Panc1 (cell line): ENCODE measurements at regions not wholly inside any gene's neighbourhood (a gene's known extent, or its start where the extent isn't known, plus 50 kb on each side); places are given as distances from the start of the nearest gene placed in this dataset.
"Not testable (repeated sequence)": the region's sequence is repeated elsewhere in the genome, so short reads cannot be mapped to it uniquely, and the experiment has no call there.

ENCODE experiments used
- ATAC-seq: fragments of 200-7000 bp; cut with Tn5 transposase; 2 replicates; pipeline ENCODE4 v1.9.1; 2020; ENCODE audit warnings: mild to moderate bottlenecking, moderate library complexity
- BruUV-seq: library from RNA; stranded (reverse); fragments of 400-500 nt; replicated peaks from 2 replicates; lab custom pipeline; 2021; lab: Mats Ljungman, UMichigan
- CTCF ChIA-PET: fragments of 300-600 bp; sonication (Branson Sonifier 250); formaldehyde crosslinking; loops from one replicate; lab custom pipeline; 2022; ENCODE audit warnings: antibody characterized with exemption; lab: Charles Lee
- POLR2A ChIA-PET: fragments of 300-600 bp; sonication (Branson Sonifier 250); formaldehyde crosslinking; loops from one replicate; lab custom pipeline; 2022; ENCODE audit warnings: antibody characterized with exemption; lab: Charles Lee
- DNase-seq: peaks from one replicate; pipeline ENCODE4 v3.0.0-alpha.2; 2010; ENCODE audit warnings: low read depth, low spot score
- H3K27ac ChIP-seq: 2 replicates; pipeline ENCODE4 v1.5.1; 2011; ENCODE audit warnings: mild to moderate bottlenecking, low read length, inconsistent platforms
- H3K27me3 ChIP-seq: fragments of 200-500 bp; sonication (Bioruptor generic); 2 replicates; pipeline ENCODE4 v1.6.0; 2014; ENCODE audit warnings: low read length, inconsistent platforms; ENCODE audit not compliant: control insufficient read depth, insufficient read depth
- H3K36me3 ChIP-seq: fragments of 200-500 bp; sonication (Bioruptor generic); 2 replicates; pipeline ENCODE4 v1.5.1; 2014; ENCODE audit warnings: inconsistent platforms, mild to moderate bottlenecking, low read length, moderate library complexity; ENCODE audit not compliant: control insufficient read depth, insufficient read depth
- H3K4me1 ChIP-seq: 2 replicates; pipeline ENCODE4 v1.5.1; 2011; ENCODE audit warnings: inconsistent platforms, mild to moderate bottlenecking, low read length, moderate library complexity; ENCODE audit not compliant: control insufficient read depth, insufficient read depth
- H3K4me3 ChIP-seq, 2 experiments: 2 replicates each; pipeline ENCODE4 v1.5.1; 2011 to 2012; ENCODE audit warnings: low read depth in 2 of 2, low read length in 2 of 2, mild to moderate bottlenecking in 2 of 2, inconsistent platforms in 1 of 2, moderate library complexity in 1 of 2
- H3K9me3 ChIP-seq: fragments of 200-500 bp; sonication (Bioruptor generic); 2 replicates; pipeline ENCODE4 v1.5.1; 2014; ENCODE audit warnings: low read depth, mild to moderate bottlenecking, inconsistent platforms, low read length, moderate library complexity; ENCODE audit not compliant: control insufficient read depth, insufficient read depth
- POLR2AphosphoS5 ChIP-seq: IDR thresholded peaks from 2 replicates; pipeline ENCODE4 v1.6.1; 2012; ENCODE audit warnings: mild to moderate bottlenecking, low read depth, low read length, moderate library complexity
- SIN3A ChIP-seq: IDR thresholded peaks from 2 replicates; pipeline ENCODE4 v1.6.1; 2012; ENCODE audit warnings: low read depth, mild to moderate bottlenecking, low read length, moderate library complexity, borderline replicate concordance; ENCODE audit not compliant: insufficient read depth
- TCF7L2 ChIP-seq: IDR thresholded peaks from 2 replicates; pipeline ENCODE4 v1.6.1; 2011; ENCODE audit warnings: mild to moderate bottlenecking, low read depth, low read length, inconsistent platforms
- in situ Hi-C: cut with HindIII; loops from 2 replicates; pipeline ENCODE4 v1.10.0; 2016; ENCODE audit warnings: low sequenced_read_pairs, low pct_unique_long_range_greater_than_20kb
- intact Hi-C: fragments of 100-400 bp; cut with micrococcal nuclease; formaldehyde crosslinking; loops from one replicate; pipeline ENCODE4 v1.10.0; 2022; ENCODE audit not compliant: unreplicated experiment
- TF ChIP-seq, protein P1 (sequence below): fragments of 450-650 bp; IDR thresholded peaks from 2 replicates; pipeline ENCODE4 v1.5.1; 2017; ENCODE audit warnings: mild to moderate bottlenecking
- TF ChIP-seq, protein P2 (sequence below), 2 experiments: IDR thresholded peaks; 2 replicates each; pipeline ENCODE4 v1.6.1; 2011 to 2012; ENCODE audit warnings: low read depth in 2 of 2, control low read depth in 1 of 2, low read length in 1 of 2, mild to moderate bottlenecking in 1 of 2, moderate library complexity in 1 of 2; ENCODE audit not compliant: insufficient read depth in 1 of 2

DNA sequence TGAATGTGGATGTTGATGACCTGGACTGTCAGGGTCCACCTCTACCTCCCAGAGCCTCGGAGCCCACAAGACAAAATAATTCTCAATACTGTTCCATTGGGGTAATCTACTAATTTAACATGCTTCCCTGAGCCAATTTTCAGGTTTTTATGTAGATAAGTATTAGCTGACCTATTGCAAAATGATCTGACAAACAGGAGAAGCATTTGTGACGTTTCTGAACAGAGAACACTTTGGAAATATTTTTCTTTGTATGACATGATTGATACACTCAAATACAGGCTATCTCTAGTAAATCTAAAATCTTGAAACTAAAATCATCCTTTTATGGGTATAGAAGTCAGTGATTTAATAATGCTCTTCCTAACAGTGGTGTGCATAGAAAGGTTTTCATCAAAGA, 716.6 kb downstream of the KLHL13 start:
- H3K9me3 ChIP-seq, result no peaks in the 10 kb centered on the region
- ChIA-PET CTCF (no interaction called here), POLR2A (no interaction called here)
- H3K27ac ChIP-seq, result no peak overlapping the region
- no TSS peak for BruUV-seq
- no peaks in the 10 kb centered on the region for H3K36me3 ChIP-seq
- no peak overlapping the region for H3K4me3 ChIP-seq
- H3K4me1 ChIP-seq, result no peaks in the 10 kb centered on the region
- ATAC-seq (no peak), DNase-seq (no peak)
- in situ Hi-C loops, result no loop called here
- TF ChIP-seq POLR2AphosphoS5, result no peak
- intact Hi-C loops, result no loop called here
- H3K27me3 ChIP-seq, result no peaks in the 10 kb centered on the region

DNA sequence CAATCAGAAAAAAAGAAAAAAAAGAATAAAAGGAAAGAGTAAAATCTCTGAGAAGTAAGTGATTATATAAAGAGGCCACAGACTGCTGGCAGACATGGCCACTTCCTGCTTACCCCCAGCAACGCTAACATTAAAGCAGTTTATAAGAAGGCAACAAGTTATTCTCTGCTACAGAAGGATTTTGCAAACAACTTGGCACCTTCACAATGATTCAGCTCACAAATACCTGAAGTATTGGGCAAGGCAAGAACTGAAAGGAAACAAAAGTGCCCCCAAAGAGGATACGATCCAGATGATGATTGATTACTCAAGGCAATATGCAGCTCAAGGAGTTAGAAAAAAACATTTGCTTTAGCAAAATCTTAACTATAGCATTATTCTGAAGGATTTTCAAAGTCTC, 718.8 kb downstream of the KLHL13 start:
- H3K27ac ChIP-seq, result no peak overlapping the region
- no peak for ATAC-seq
- no peaks in the 10 kb centered on the region for H3K36me3 ChIP-seq
- TF ChIP-seq POLR2AphosphoS5, result no peak
- TF ChIP-seq TCF7L2, result no peak
- TF ChIP-seq, protein P1, sequence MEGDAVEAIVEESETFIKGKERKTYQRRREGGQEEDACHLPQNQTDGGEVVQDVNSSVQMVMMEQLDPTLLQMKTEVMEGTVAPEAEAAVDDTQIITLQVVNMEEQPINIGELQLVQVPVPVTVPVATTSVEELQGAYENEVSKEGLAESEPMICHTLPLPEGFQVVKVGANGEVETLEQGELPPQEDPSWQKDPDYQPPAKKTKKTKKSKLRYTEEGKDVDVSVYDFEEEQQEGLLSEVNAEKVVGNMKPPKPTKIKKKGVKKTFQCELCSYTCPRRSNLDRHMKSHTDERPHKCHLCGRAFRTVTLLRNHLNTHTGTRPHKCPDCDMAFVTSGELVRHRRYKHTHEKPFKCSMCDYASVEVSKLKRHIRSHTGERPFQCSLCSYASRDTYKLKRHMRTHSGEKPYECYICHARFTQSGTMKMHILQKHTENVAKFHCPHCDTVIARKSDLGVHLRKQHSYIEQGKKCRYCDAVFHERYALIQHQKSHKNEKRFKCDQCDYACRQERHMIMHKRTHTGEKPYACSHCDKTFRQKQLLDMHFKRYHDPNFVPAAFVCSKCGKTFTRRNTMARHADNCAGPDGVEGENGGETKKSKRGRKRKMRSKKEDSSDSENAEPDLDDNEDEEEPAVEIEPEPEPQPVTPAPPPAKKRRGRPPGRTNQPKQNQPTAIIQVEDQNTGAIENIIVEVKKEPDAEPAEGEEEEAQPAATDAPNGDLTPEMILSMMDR, result no peak
- TF ChIP-seq, protein P2, sequence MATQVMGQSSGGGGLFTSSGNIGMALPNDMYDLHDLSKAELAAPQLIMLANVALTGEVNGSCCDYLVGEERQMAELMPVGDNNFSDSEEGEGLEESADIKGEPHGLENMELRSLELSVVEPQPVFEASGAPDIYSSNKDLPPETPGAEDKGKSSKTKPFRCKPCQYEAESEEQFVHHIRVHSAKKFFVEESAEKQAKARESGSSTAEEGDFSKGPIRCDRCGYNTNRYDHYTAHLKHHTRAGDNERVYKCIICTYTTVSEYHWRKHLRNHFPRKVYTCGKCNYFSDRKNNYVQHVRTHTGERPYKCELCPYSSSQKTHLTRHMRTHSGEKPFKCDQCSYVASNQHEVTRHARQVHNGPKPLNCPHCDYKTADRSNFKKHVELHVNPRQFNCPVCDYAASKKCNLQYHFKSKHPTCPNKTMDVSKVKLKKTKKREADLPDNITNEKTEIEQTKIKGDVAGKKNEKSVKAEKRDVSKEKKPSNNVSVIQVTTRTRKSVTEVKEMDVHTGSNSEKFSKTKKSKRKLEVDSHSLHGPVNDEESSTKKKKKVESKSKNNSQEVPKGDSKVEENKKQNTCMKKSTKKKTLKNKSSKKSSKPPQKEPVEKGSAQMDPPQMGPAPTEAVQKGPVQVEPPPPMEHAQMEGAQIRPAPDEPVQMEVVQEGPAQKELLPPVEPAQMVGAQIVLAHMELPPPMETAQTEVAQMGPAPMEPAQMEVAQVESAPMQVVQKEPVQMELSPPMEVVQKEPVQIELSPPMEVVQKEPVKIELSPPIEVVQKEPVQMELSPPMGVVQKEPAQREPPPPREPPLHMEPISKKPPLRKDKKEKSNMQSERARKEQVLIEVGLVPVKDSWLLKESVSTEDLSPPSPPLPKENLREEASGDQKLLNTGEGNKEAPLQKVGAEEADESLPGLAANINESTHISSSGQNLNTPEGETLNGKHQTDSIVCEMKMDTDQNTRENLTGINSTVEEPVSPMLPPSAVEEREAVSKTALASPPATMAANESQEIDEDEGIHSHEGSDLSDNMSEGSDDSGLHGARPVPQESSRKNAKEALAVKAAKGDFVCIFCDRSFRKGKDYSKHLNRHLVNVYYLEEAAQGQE (IDR thresholded peaks at IDR 0.05; ENCODE audit: insufficient read depth in 1 of 2, low read depth in 2 of 2, low read length in 1 of 2), result no peak
- no peak for TF ChIP-seq SIN3A
- no peaks in the 10 kb centered on the region for H3K9me3 ChIP-seq
- no TSS peak for BruUV-seq
- H3K4me3 ChIP-seq, result no peak overlapping the region
- intact Hi-C loops (no loop called here), in situ Hi-C loops (no loop called here)
- no peaks in the 10 kb centered on the region for H3K4me1 ChIP-seq
- ChIA-PET CTCF (no interaction called here), POLR2A (no interaction called here)
- DNase-seq, result no peak
- no peaks in the 10 kb centered on the region for H3K27me3 ChIP-seq

DNA sequence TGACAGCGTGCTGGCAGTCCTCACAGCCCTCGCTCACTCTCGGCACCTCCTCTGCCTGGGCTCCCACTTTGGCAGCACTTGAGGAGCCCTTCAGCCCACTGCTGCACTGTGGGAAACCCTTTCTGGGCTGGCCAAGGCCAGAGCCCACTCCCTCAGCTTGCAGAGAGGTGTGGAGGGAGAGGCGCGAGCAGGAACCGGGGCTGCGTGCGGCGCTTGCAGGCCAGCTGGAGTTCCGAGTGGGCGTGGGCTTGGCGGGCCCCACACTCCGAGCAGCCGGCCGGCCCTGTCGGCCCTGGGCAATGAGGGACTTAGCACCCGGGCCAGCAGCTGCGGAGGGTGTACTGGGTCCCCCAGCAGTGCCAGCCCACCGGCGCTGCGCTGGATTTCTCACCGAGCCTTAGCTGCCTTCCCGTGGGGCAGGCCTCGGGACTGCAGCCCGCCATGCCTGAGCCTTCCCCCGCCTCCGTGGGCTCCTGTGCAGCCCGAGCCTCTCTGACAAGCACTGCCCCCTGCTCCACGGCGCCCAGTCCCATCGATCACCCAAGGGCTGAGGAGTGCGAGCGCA, 722.0 kb downstream of the KLHL13 start:
- in situ Hi-C loops, H3K36me3 ChIP-seq, POLR2A ChIA-PET, H3K4me3 ChIP-seq, BruUV-seq, H3K27ac ChIP-seq, DNase-seq, ATAC-seq, H3K4me1 ChIP-seq, intact Hi-C loops, CTCF ChIA-PET, H3K9me3 ChIP-seq, H3K27me3 ChIP-seq: not testable (repeated sequence)

DNA sequence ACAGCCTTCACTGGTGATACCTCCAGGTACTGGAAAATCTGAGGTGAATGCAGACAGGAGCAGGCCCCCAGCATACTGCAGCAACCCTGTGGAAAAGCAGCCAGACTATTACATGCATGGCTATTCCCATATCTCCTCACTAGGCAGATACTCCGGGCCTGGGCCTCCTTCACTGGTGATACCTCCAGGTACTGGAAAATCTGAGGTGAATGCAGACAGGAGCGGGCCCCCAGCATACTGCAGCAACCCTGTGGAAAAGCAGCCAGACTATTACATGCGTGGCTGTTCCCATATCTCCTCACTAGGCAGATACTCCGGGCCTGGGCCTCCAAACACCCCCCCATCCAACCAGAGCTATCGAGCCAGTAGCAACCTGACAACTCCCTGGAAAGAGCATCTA, 724.2 kb downstream of the KLHL13 start:
- DNase-seq, H3K9me3 ChIP-seq, H3K4me1 ChIP-seq, H3K27me3 ChIP-seq, POLR2A ChIA-PET, in situ Hi-C loops, ATAC-seq, BruUV-seq, H3K27ac ChIP-seq, intact Hi-C loops, H3K4me3 ChIP-seq, CTCF ChIA-PET, H3K36me3 ChIP-seq: not testable (repeated sequence)
